ENCODE measurements at regions not wholly inside any gene's neighbourhood (a gene's known extent, or its start where the extent isn't known, plus 50 kb on each side); places are given as distances from the start of the nearest gene placed in this dataset.
A peak's percentile ranks its signal among the peaks of the same experiment; 100 is the strongest.

DNA sequence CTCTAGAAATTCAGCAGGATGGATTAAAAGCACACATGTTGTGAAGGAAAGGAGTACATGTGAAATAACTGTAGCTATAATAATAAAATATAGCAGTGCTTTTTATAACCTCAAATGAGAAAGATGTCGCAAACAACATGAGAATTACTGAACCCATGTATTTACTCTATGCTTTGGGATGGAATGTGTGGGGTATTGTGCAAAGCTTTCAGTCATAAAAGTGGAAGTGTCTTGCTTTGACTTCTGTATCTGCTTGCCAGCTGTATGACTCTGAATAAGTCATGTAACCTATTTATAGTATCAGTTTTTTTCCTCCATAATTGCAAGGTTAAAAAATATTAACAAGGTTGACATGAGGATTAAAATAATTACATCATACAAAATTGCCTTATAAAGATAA lies 519.3 kb upstream of the CADM2 start:
- DNase-seq = no peak

- DNase-seq = no peak
These were observed 518.5 kb upstream of the CADM2 start for GRCh38 chr3:84440291-84440690.

DNA sequence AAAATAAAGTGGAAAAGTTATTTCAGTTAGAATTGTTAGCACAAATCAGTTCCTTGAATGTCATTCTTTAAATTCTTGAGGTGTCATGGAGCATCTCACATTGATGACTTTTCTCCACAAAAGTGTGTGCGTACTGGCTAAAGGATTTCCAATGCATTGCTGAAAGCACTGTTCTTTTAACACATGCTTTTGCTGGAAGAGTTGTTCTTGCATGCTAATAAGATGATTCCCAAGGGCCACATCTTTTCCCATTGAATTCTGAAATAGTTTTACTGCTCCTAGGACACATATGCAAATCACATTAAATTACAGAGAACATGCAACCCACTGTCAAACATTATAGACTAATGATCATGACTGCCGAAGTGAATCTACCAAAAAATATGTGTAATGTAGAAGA lies 516.3 kb upstream of the CADM2 start:
- DNase-seq = peak; percentile 56 to 59

DNA sequence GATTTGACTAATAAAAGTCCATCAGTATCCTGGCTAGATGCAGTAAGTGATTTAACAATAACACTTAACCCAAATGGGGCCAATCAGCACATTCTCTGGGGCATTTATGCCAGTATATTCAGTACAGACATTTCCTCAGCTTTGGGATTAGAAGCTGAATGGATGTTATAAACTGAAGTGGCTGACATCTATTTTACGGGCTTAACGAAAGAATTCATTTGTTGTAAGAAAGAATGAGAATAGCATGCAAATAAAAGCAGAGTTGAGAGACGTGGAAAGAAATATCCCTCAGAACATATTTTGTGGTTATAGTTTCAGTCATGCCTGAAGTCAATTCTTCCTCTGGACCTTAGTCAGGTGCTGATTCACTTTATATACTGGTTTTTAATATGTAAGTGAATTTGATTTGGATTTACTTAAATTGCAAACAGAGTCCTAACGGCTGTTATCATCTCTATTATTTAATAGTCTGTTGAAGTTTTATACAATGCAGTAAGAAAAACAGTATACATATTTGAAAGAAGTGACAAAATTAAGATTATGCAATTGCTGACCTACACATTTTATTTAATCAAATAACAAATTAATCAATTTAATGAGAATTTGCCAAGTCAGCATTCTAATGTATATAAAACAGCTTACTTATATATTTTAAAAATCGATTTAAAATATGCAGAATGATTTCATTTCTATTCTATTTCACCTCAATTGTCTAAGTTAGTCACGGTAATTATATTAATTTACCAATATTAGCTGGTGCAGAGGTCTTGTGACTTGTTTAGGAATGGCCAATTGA lies 513.9 kb upstream of the CADM2 start:
- no peak for DNase-seq

DNA sequence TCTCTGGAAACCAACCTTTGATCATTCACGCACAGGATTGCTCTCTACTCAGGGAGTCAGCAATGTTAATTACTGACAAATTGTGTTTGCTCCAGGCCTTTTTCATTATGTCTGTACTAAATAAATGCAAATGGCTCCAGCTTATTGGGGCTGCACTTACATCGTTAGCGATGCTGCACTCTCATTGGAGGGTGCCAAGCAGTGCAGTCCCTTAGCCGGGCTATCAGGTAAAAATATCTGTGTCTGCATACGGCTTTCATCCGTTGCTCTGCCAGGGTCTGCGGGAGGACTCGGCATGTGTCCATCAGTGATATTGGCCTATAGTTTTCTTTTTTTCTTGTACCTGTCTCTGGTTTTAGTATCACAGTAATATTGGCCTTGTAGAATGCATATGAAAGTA lies 471.5 kb upstream of the CADM2 start:
- no peak for DNase-seq

- DNase-seq = no peak
These were observed 454.0 kb upstream of the CADM2 start for GRCh38 chr3:84504761-84505160.

DNA sequence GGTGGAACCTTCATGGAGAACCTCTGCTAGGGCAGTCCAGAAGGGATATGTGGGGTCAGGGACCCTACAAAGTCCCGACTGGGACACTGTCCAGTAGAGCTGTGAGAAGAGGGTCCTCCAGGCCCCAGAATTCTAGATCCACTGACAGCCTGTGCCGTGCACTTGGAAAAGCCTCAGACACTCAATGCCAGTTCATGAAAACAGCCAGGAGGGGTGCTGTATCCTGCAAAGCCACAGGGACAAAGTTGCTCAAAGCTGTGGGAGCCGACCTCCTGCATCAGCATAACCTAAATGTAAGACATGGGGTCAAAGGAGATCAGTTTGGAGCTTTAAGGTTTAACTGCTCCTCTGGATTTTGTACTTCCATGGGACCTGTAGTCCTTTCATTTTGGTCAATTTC lies 448.8 kb upstream of the CADM2 start:
- DNase-seq = no peak

GRCh38 chr3:84522893-84523292 lies 435.9 kb upstream of the CADM2 start:
- no peak for DNase-seq

DNA sequence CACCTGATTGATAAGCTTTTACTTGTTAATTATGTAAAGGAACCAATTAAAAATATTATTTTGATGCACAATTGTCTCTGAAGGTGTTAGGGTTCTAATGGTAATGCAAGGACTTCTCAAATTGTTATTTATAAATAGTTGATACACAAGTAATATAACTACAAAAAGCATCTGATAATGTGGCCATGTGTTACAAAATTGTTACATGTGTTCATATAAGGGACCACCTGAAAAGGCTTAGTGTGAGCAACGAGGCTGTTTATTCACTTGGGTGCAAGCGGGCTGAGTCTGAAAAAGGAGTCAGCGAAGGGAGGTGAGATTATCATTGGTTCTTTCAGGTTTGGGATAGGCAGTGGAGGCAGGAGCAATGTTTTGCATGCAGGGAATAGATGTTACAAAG lies 421.9 kb upstream of the CADM2 start:
- DNase-seq = no peak

DNA sequence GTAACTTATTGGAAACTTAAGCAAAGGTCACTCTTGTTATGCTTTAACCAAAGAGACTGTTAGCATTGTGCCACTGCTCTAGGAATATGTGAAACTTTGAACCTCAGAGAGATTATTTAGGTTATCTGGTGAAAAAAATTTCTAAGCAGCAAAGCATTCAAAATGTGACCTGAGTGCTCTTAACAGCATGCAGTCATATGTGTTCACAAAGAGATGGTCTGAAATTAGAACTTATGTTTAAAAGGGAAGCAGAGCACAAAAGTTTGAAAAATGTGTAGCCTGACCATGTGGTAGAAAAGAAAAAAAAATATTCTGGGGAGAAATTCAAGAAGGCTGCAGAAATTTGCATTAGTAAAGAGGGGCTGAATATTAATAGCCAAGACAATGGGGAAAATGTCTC lies 420.2 kb upstream of the CADM2 start:
- DNase-seq = no peak

DNA sequence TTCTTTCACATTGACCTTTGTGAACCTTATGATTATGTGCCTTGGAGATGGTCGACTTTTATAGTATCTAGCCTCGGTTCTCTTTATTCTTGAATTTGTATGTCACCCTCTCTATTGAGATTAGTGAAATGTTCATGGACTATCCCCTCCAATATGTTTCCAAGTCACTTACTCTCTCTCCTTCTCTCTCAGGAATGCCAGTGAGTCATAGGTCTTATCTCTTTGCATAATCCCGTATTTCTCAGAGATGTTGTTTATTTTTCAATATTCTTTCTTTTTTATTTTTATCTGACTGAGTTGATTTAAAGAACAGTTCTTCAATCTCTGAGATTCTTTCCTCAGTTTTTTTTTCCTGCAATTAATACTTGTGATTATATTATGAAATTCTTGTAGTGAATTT lies 411.6 kb upstream of the CADM2 start:
- DNase-seq = no peak

GRCh38 chr3:84547971-84548970 lies 410.5 kb upstream of the CADM2 start:
- peak in 1 of 2 experiments; percentile 48 for DNase-seq

- no peak for DNase-seq
These were observed 403.2 kb upstream of the CADM2 start for GRCh38 chr3:84555629-84556028.

DNA sequence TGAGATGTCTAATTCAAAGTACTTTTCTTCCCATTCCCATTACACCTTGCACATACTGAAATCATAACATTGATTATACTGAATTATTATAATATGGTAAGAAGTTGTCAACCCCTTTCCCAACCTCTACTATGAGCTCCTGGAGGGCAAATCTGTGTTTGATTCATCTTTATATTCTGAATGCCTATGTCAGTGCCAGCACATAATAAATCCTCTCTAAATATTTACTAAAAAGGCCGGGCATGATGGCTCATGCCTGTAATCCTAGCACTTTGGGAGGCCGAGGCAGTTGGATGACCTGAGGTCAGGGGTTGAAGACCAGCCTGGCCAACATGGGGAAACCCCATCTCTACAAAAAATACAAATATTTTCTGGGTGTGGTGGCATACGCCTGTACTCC lies 392.5 kb upstream of the CADM2 start:
- no peak for DNase-seq

DNA sequence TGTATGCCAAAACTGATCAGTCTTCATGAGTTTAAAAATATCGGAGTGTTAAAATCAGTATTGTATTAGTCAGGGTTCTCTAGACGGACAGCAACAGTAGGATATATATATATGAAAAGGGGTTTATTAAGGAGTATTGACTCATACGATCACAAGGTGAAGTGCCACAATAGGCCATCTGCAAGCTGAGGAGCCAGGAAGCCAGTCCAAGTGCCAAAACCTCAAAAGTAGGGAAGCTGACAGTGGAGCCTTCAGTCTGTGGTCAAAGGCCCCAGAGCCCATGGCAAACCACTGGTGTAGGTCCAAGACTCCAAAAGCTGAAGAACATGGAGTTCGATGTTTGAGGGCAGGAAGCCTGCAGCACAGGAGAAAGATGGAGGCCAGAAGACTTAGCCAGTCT lies 391.0 kb upstream of the CADM2 start:
- DNase-seq = no peak

DNA sequence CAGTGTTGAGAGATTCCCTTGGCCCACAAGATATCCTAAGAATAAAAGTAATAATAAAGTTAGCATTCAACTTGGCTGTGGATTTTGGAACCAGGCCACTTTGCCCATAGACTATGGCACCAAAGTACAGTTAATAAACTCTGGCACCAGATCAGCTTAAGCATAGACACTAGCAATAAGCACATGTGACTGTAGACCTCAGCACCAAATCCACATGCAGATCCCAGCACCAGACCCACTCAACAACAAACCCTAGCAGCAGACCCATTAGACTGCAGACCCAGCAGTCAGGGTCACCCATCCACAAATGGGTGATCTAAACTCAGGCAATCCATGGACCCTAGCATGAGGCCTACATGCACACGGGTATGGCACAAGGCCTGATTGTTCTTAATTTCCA lies 384.8 kb upstream of the CADM2 start:
- no peak for DNase-seq

DNA sequence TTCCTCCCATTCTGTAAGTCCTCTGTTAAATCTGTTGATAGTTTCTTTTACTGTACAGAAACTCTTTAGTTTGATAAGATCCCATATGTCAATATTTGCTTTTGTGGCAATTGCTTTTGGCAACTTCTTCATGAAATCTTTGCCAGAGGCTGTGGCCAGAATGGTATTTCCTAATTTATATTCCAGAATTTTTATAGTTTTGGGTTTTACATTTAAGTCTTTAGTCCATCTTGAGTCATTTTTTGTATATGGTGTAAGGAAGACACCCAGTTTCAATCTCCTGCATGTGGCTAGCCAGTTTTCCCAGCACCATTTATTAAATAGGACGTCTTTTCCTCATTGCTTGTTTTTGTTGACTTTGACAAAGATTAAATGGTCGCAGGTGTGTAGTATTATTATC lies 372.4 kb upstream of the CADM2 start:
- DNase-seq = no peak

DNA sequence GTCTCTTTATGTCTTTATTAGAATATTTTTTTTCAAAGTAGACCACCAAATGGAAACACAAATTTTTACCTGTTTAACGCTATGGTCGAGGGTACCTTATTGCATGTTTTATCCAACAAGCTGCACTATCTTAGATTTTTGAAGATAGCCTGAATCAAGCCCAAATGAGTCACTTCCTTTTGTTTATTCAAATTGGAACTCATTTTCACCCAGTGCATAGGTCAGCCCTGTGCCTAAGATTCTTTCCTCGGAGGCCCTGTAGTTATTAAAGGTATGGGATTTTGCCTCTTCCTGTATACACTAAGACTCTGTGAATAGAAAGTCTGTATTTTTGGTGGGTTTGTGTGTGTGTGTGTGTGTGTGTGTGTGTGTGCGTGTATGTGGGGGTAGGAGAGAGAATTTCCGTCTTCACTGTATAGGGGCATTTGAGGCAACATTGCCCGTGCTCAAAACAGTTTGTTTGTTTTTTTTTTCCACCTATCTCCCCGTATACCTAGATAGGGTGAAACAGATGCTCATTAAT lies 358.0 kb upstream of the CADM2 start:
- no peak for DNase-seq

- DNase-seq = no peak
These were observed 357.5 kb upstream of the CADM2 start for GRCh38 chr3:84601303-84601702.

DNA sequence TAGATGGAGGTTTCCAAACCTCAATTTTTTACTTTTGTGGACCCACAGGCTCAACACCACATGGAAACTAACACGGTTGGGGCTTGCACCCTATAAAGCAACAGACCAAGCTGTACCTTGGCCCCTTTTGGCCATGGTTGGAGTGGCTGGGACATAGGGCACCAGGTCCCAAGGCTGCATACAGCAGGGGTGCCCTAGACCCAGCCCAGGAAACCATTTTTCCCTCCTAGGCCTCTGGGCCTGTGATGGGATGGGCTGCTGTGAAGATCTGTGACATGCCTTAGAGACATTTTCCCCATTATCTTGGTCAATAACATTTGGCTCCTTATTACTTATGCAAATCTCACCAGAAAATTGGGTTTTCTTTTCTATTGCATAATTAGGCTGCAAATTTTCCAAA lies 337.0 kb upstream of the CADM2 start:
- DNase-seq = no peak

- DNase-seq = no peak
These were observed 324.1 kb upstream of the CADM2 start for GRCh38 chr3:84634668-84635067.

DNA sequence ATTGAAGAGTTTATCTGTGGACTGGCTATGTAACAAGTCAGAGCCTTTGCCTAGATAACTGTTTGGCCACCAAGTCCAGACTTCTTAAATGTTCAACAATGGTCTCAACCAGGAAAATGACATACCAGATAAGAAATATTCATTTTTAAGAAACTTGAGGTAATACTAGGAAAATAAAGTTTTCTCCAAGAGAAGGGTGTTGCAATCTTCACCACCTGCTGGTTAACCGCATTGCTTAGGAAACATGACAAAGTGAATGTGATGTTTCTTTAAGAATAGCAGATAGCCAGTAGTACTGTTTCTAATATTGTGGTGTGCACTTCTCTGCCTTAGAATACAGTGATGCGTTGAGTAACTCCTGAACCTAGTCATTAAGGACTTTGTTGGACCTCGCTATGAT lies 321.5 kb upstream of the CADM2 start:
- no peak for DNase-seq

- DNase-seq = no peak
These were observed 292.3 kb upstream of the CADM2 start for GRCh38 chr3:84666468-84666867.

DNA sequence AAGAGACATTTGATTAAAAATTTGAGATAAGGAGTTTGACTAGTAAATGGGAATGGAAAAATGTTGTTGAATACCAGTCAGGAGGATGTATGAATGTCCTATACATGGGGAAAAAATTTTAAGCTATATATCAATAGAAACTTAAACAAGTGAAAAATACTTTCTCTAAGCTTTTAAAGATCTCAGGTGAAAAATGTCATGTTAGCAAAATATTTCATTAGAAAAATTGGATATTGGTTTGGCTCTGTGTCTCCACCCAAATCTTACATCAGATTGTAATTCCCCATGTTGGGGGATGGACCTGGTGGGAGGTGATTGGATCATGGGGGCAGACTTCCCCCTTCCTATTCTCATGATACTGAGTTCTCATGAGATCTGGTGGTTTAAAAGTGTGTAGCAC lies 279.6 kb upstream of the CADM2 start:
- no peak for DNase-seq

Data from NCI-H526 (cell line).